HCT116 (cell line): ENCODE measurements at regions not wholly inside any gene's neighbourhood (a gene's known extent, or its start where the extent isn't known, plus 50 kb on each side); places are given as distances from the start of the nearest gene placed in this dataset.

Source experiments
- ATAC-seq: fragments of 200-7000 bp; cut with Tn5 transposase; 2 replicates; pipeline ENCODE4 v1.9.1; 2020; ENCODE audit warnings: mild to moderate bottlenecking, moderate library complexity
- BruUV-seq: library from RNA; stranded (reverse); fragments of 400-500 nt; replicated peaks from 2 replicates; lab custom pipeline; 2021; lab: Mats Ljungman, UMichigan
- CTCF ChIA-PET: fragments of 300-600 bp; sonication (Branson Sonifier 250); formaldehyde crosslinking; loops from one replicate; lab custom pipeline; 2021; ENCODE audit warnings: antibody characterized with exemption; lab: Charles Lee
- POLR2A ChIA-PET: fragments of 300-600, 350-600 bp; sonication (Branson Sonifier 250); formaldehyde crosslinking; loops from one replicate; lab custom pipeline; 2021; ENCODE audit warnings: antibody characterized with exemption; lab: Charles Lee
- RAD21 ChIA-PET, 2 experiments: fragments of 300-600 bp; sonication (Branson Sonifier 250); formaldehyde crosslinking; loops; one replicate each; lab custom pipeline; 2023; ENCODE audit warnings: low total read pairs in 2 of 2; ENCODE audit not compliant: uncharacterized antibody in 2 of 2, unreplicated experiment in 2 of 2, low non-redundant PET in 1 of 2; lab: Charles Lee
- DNase-seq: peaks from one replicate; pipeline ENCODE4 v3.0.0-alpha.2; 2010; ENCODE audit warnings: low read depth, low spot score
- H2AFZ ChIP-seq: fragments of 200-600 bp; shearing (Covaris generic), sonication (generic); 2 replicates; pipeline ENCODE4 v1.6.1; 2017; ENCODE audit warnings: low read depth, mixed run types, mixed read lengths, antibody characterized with exemption, low read length; ENCODE audit not compliant: poor library complexity, severe bottlenecking
- H3K27ac ChIP-seq: 2 replicates; pipeline ENCODE4 v1.5.1; 2012; ENCODE audit warnings: low read depth, low read length
- H3K27me3 ChIP-seq: fragments of 200-600 bp; sonication (generic); 2 replicates; pipeline ENCODE4 v1.6.1; 2016; ENCODE audit warnings: mixed run types, low read length, mixed read lengths; ENCODE audit not compliant: insufficient read depth
- H3K36me3 ChIP-seq, 2 experiments: fragments of 200-500 bp in 1 of 2; fragments of 200-600 bp in 1 of 2; sonication (Bioruptor generic) in 1 of 2; sonication (generic) in 1 of 2; 2 replicates each; pipeline versions ENCODE4 v1.5.1 to v1.6.1; 2014 to 2016; ENCODE audit warnings: low read length in 2 of 2, inconsistent platforms in 1 of 2, mixed read lengths in 1 of 2, mixed run types in 1 of 2; ENCODE audit not compliant: insufficient read depth in 2 of 2, control insufficient read depth in 1 of 2
- H3K4me1 ChIP-seq, 2 experiments: fragments of 200-600 bp in 1 of 2; sonication (generic) in 1 of 2; 2 replicates each; pipeline versions ENCODE4 v1.5.1 to v1.6.1; 2012 to 2017; ENCODE audit warnings: low read length in 2 of 2, inconsistent platforms in 1 of 2, mild to moderate bottlenecking in 1 of 2, mixed read lengths in 1 of 2, mixed run types in 1 of 2, moderate library complexity in 1 of 2; ENCODE audit not compliant: insufficient read depth in 2 of 2, control insufficient read depth in 1 of 2
- H3K4me2 ChIP-seq: fragments of 200-600 bp; sonication (generic); 2 replicates; pipeline ENCODE4 v1.6.1; 2017; ENCODE audit warnings: mixed run types, low read length, mixed read lengths
- H3K4me3 ChIP-seq, 2 experiments: fragments of 200-600 bp in 1 of 2; sonication (generic) in 1 of 2; replicated peaks in 1 of 2; 2 replicates each; pipeline ENCODE4 v1.5.1; 2011 to 2016; ENCODE audit warnings: low read length in 2 of 2, control low read depth in 1 of 2, low read depth in 1 of 2, mild to moderate bottlenecking in 1 of 2, mixed read lengths in 1 of 2, mixed run types in 1 of 2
- H3K79me2 ChIP-seq: fragments of 200-600 bp; sonication (generic); 2 replicates; pipeline ENCODE4 v1.6.1; 2017; ENCODE audit warnings: mild to moderate bottlenecking, mixed run types, low read length, moderate library complexity, mixed read lengths; ENCODE audit not compliant: insufficient read depth
- H3K9ac ChIP-seq: fragments of 200-600 bp; sonication (generic); 2 replicates; pipeline ENCODE4 v1.6.1; 2016; ENCODE audit warnings: low read length, mixed read lengths
- H3K9me2 ChIP-seq: fragments of 200-600 bp; sonication (generic), shearing (Covaris generic); 2 replicates; pipeline ENCODE4 v1.6.1; 2017; ENCODE audit warnings: mixed run types, mild to moderate bottlenecking, moderate library complexity; ENCODE audit not compliant: insufficient read depth
- H3K9me3 ChIP-seq, 2 experiments: fragments of 200-500 bp in 1 of 2; fragments of 200-600 bp in 1 of 2; sonication (Bioruptor generic) in 1 of 2; sonication (generic) in 1 of 2; 2 replicates each; pipeline ENCODE4 v1.6.1; 2014 to 2017; ENCODE audit warnings: low read length in 2 of 2, mixed read lengths in 2 of 2, inconsistent platforms in 1 of 2, low read depth in 1 of 2, mild to moderate bottlenecking in 1 of 2, mixed run types in 1 of 2, moderate library complexity in 1 of 2; ENCODE audit not compliant: control insufficient read depth in 1 of 2, insufficient read depth in 1 of 2
- H4K20me1 ChIP-seq: fragments of 200-600 bp; sonication (generic), shearing (Covaris generic); 2 replicates; pipeline ENCODE4 v1.6.1; 2017; ENCODE audit warnings: mixed run types, mild to moderate bottlenecking, moderate library complexity; ENCODE audit not compliant: insufficient read depth
- CBX3 ChIP-seq: IDR thresholded peaks from 2 replicates; pipeline ENCODE4 v1.6.1; 2012; ENCODE audit warnings: low read depth
- CEBPB ChIP-seq: IDR thresholded peaks from 2 replicates; pipeline ENCODE4 v1.6.1; 2012; ENCODE audit warnings: low read depth
- CTCF ChIP-seq, 3 experiments: fragments of 200-600 bp in 1 of 3; sonication (generic) in 1 of 3; IDR thresholded peaks in 2 of 3; conservative IDR thresholded peaks in 1 of 3; 2 replicates each; pipeline ENCODE4 v1.5.1; 2012 to 2017; ENCODE audit warnings: low read depth in 2 of 3, low read length in 2 of 3, antibody characterized with exemption in 1 of 3, borderline replicate concordance in 1 of 3, control low read depth in 1 of 3, mild to moderate bottlenecking in 1 of 3, mixed read lengths in 1 of 3, mixed run types in 1 of 3, moderate library complexity in 1 of 3; ENCODE audit not compliant: insufficient read depth in 1 of 3
- EGR1 ChIP-seq: IDR thresholded peaks from 2 replicates; pipeline ENCODE4 v1.6.1; 2012; ENCODE audit warnings: low read depth
- ELF1 ChIP-seq: IDR thresholded peaks from 2 replicates; pipeline ENCODE4 v1.6.1; 2012; ENCODE audit warnings: low read depth, borderline replicate concordance
- EZH2 ChIP-seq: fragments of 200-600 bp; sonication (generic); IDR thresholded peaks from 2 replicates; pipeline ENCODE4 v1.6.1; 2017; ENCODE audit warnings: antibody characterized with exemption, mixed run types
- EZH2phosphoT487 ChIP-seq: fragments of 200-600 bp; IDR thresholded peaks from 2 replicates; pipeline ENCODE4 v1.6.1; 2018; ENCODE audit warnings: antibody characterized with exemption, borderline replicate concordance
- RAD21 ChIP-seq: IDR thresholded peaks from 2 replicates; pipeline ENCODE4 v1.6.1; 2012; ENCODE audit warnings: low read depth, mild to moderate bottlenecking
- REST ChIP-seq: IDR thresholded peaks from 2 replicates; pipeline ENCODE4 v1.6.1; 2012; ENCODE audit warnings: low read depth
- SIN3A ChIP-seq: IDR thresholded peaks from 2 replicates; pipeline ENCODE4 v1.6.1; 2012; ENCODE audit warnings: low read depth
- SP1 ChIP-seq: IDR thresholded peaks from 2 replicates; pipeline ENCODE4 v1.6.1; 2012; ENCODE audit warnings: low read depth
- TCF7L2 ChIP-seq: IDR thresholded peaks from 2 replicates; pipeline ENCODE4 v1.7.0; 2011; ENCODE audit warnings: borderline replicate concordance, inconsistent platforms; ENCODE audit not compliant: insufficient read depth, insufficient read length; ENCODE audit errors: extremely low read depth
- ZBTB33 ChIP-seq: IDR thresholded peaks from 2 replicates; pipeline ENCODE4 v1.6.1; 2011; ENCODE audit warnings: mild to moderate bottlenecking, low read length, moderate library complexity; ENCODE audit not compliant: insufficient replicate concordance; ENCODE audit errors: extremely low read depth
- ZNF274 ChIP-seq: fragments of 200-500 bp; sonication (Bioruptor generic); IDR thresholded peaks from 2 replicates; pipeline ENCODE4 v1.6.1; 2014; ENCODE audit warnings: mild to moderate bottlenecking, low read depth, low read length, inconsistent platforms
- intact Hi-C: fragments of 100-400 bp; cut with micrococcal nuclease; formaldehyde crosslinking; loops from 2 replicates; pipeline ENCODE4 v1.10.0; 2022

GRCh38 chr4:111952688-111953087, 192.6 kb upstream of the FAM241A start:
- no peaks in the 10 kb centered on the region for H4K20me1 ChIP-seq
- no TSS peak for BruUV-seq
- no peaks in the 10 kb centered on the region for H3K36me3 ChIP-seq
- ChIA-PET RAD21 (no interaction called here), POLR2A (no interaction called here), CTCF (no interaction called here)
- H3K9me2 ChIP-seq: no peaks in the 10 kb centered on the region
- no peak overlapping the region for H3K4me3 ChIP-seq
- H3K4me1 ChIP-seq: no peaks in the 10 kb centered on the region
- ATAC-seq (no peak), DNase-seq (no peak)
- H3K79me2 ChIP-seq: no peaks in the 10 kb centered on the region
- H3K9me3 ChIP-seq: no peaks in the 10 kb centered on the region
- H3K9ac ChIP-seq: no peak overlapping the region
- H3K27me3 ChIP-seq: no peaks in the 10 kb centered on the region
- no peak overlapping the region for H2AFZ ChIP-seq
- no peak for TF ChIP-seq ZNF274
- TF ChIP-seq ELF1: no peak
- no peak for TF ChIP-seq EGR1
- TF ChIP-seq CEBPB: no peak
- TF ChIP-seq ZBTB33: no peak
- TF ChIP-seq EZH2: no peak
- no peak for TF ChIP-seq RAD21
- TF ChIP-seq CBX3: no peak
- TF ChIP-seq SIN3A: no peak
- no peak for TF ChIP-seq TCF7L2
- intact Hi-C loops: no loop called here
- no peak overlapping the region for H3K4me2 ChIP-seq
- no peak overlapping the region for H3K27ac ChIP-seq

GRCh38 chr4:111954550-111954949, 190.7 kb upstream of the FAM241A start:
- no TSS peak for BruUV-seq
- H2AFZ ChIP-seq: no peak overlapping the region
- TF ChIP-seq SP1 (no peak), REST (no peak), EZH2phosphoT487 (no peak), CTCF (IDR thresholded peaks at IDR 0.05 in 2 of 3, conservative IDR thresholded peaks at IDR 0.05 in 1 of 3; ENCODE audit: borderline replicate concordance in 1 of 3, insufficient read depth in 1 of 3, low read depth in 2 of 3, low read length in 2 of 3) (no peak), ZNF274 (no peak), CEBPB (no peak), EGR1 (no peak)

More at GRCh38 chr4:111954550-111954949, 190.7 kb upstream of the FAM241A start:
- DNase-seq (no peak), ATAC-seq (no peak)
- intact Hi-C loops: no loop called here
- H3K4me2 ChIP-seq: no peak overlapping the region
- H3K9ac ChIP-seq: no peak overlapping the region
- H3K27me3 ChIP-seq: no peaks in the 10 kb centered on the region
- no peak overlapping the region for H3K4me3 ChIP-seq
- H3K9me2 ChIP-seq: no peaks in the 10 kb centered on the region
- no peak overlapping the region for H3K27ac ChIP-seq
- no peaks in the 10 kb centered on the region for H3K36me3 ChIP-seq
- no peaks in the 10 kb centered on the region for H3K9me3 ChIP-seq
- H4K20me1 ChIP-seq: no peaks in the 10 kb centered on the region
- POLR2A ChIA-PET: no interaction called here
- RAD21 ChIA-PET: no interaction called here
- CTCF ChIA-PET: no interaction called here
- H3K4me1 ChIP-seq: peaks cover 9 to 17% of the 10 kb centered on the region in 2 experiments; a peak in 3 of 4 replicates
- H3K79me2 ChIP-seq: no peaks in the 10 kb centered on the region
